KMS-11 (cell line): ENCODE measurements at regions not wholly inside any gene's neighbourhood (a gene's known extent, or its start where the extent isn't known, plus 50 kb on each side); places are given as distances from the start of the nearest gene placed in this dataset.

Experiments
- H2AFZ ChIP-seq: fragments of 200-600 bp; sonication (generic); 2 replicates; pipeline ENCODE4 v1.6.1; 2016; ENCODE audit warnings: antibody characterized with exemption, mixed run types, low read depth
- H3K27ac ChIP-seq: fragments of 200-600 bp; sonication (generic); 2 replicates; pipeline ENCODE4 v1.6.1; 2016; ENCODE audit warnings: mild to moderate bottlenecking, mixed run types
- H3K27me3 ChIP-seq: fragments of 200-600 bp; sonication (generic); 2 replicates; pipeline ENCODE4 v1.6.1; 2017; ENCODE audit warnings: mild to moderate bottlenecking, low read depth, mixed run types, moderate library complexity; ENCODE audit not compliant: insufficient read depth
- H3K36me3 ChIP-seq: fragments of 200-600 bp; sonication (generic); 2 replicates; pipeline ENCODE4 v1.6.1; 2017; ENCODE audit warnings: mild to moderate bottlenecking, mixed run types; ENCODE audit not compliant: insufficient read depth
- H3K4me1 ChIP-seq: fragments of 200-600 bp; sonication (generic); 2 replicates; pipeline ENCODE4 v1.6.1; 2016; ENCODE audit warnings: mild to moderate bottlenecking, low read depth, mixed run types; ENCODE audit not compliant: poor library complexity, severe bottlenecking
- H3K4me2 ChIP-seq: fragments of 200-600 bp; sonication (generic); 2 replicates; pipeline ENCODE4 v1.7.0; 2016; ENCODE audit warnings: mild to moderate bottlenecking, mixed run types
- H3K4me3 ChIP-seq: fragments of 200-600 bp; sonication (generic); IDR thresholded peaks from 2 replicates; pipeline ENCODE4 v1.6.1; 2017; ENCODE audit warnings: low read depth, low read length, mixed read lengths; ENCODE audit not compliant: insufficient read depth
- H3K79me2 ChIP-seq: fragments of 200-600 bp; sonication (generic); 2 replicates; pipeline ENCODE4 v1.6.1; 2016; ENCODE audit warnings: low read depth, mixed run types; ENCODE audit not compliant: insufficient read depth
- H3K9ac ChIP-seq: fragments of 200-600 bp; sonication (generic); 2 replicates; pipeline ENCODE4 v1.6.1; 2016; ENCODE audit warnings: mild to moderate bottlenecking, mixed run types
- H4K20me1 ChIP-seq: fragments of 200-600 bp; sonication (generic); 2 replicates; pipeline ENCODE4 v1.6.1; 2016; ENCODE audit warnings: mild to moderate bottlenecking, mixed run types; ENCODE audit not compliant: insufficient read depth
- CTCF ChIP-seq: fragments of 200-600 bp; sonication (generic); conservative IDR thresholded peaks from 2 replicates; pipeline ENCODE4 v1.6.1; 2017; ENCODE audit warnings: low read depth, mild to moderate bottlenecking, antibody characterized with exemption, low read length, moderate library complexity, mixed read lengths

- TF ChIP-seq CTCF: no peak
- H3K4me3 ChIP-seq: no peak overlapping the region
- no peak overlapping the region for H3K4me2 ChIP-seq
- no peak overlapping the region for H3K27ac ChIP-seq
- H3K36me3 ChIP-seq: no peaks in the 10 kb centered on the region
- H3K79me2 ChIP-seq: no peaks in the 10 kb centered on the region
- peaks cover 10% of the 10 kb centered on the region; the same call in 1 of the 2 replicates for H3K27me3 ChIP-seq
- H3K9ac ChIP-seq: no peak overlapping the region
- H3K4me1 ChIP-seq: no peaks in the 10 kb centered on the region
- H4K20me1 ChIP-seq: no peaks in the 10 kb centered on the region
- H2AFZ ChIP-seq: no peak overlapping the region
Observed at GRCh38 chr4:1553365-1553764, 130.7 kb downstream of the FAM53A start.

GRCh38 chr4:1552451-1552850, 131.7 kb downstream of the FAM53A start:
- H3K79me2 ChIP-seq: no peaks in the 10 kb centered on the region
- no peak for TF ChIP-seq CTCF

GRCh38 chr4:1551211-1551610, 132.9 kb downstream of the FAM53A start:
- no peak overlapping the region for H2AFZ ChIP-seq
- TF ChIP-seq CTCF: no peak
- H3K4me2 ChIP-seq: no peak overlapping the region
- H3K27me3 ChIP-seq: peaks cover 5% of the 10 kb centered on the region; the same call in 1 of the 2 replicates
- no peaks in the 10 kb centered on the region for H3K79me2 ChIP-seq
- no peaks in the 10 kb centered on the region for H4K20me1 ChIP-seq
- H3K27ac ChIP-seq: no peak overlapping the region
- H3K9ac ChIP-seq: no peak overlapping the region
- no peaks in the 10 kb centered on the region for H3K4me1 ChIP-seq
- no peak overlapping the region for H3K4me3 ChIP-seq
- no peaks in the 10 kb centered on the region for H3K36me3 ChIP-seq

More at GRCh38 chr4:1552451-1552850, 131.7 kb downstream of the FAM53A start:
- H3K9ac ChIP-seq: no peak overlapping the region
- H3K27me3 ChIP-seq: peaks cover 10% of the 10 kb centered on the region; the same call in 1 of the 2 replicates
- no peak overlapping the region for H3K4me3 ChIP-seq
- no peak overlapping the region for H3K4me2 ChIP-seq
- H3K36me3 ChIP-seq: no peaks in the 10 kb centered on the region
- no peaks in the 10 kb centered on the region for H3K4me1 ChIP-seq
- no peak overlapping the region for H3K27ac ChIP-seq
- H2AFZ ChIP-seq: no peak overlapping the region
- no peaks in the 10 kb centered on the region for H4K20me1 ChIP-seq

- H2AFZ ChIP-seq: no peak overlapping the region
- H3K4me3 ChIP-seq: no peak overlapping the region
- H3K36me3 ChIP-seq: no peaks in the 10 kb centered on the region
- H3K9ac ChIP-seq: no peak overlapping the region
- no peaks in the 10 kb centered on the region for H3K4me1 ChIP-seq
- H3K4me2 ChIP-seq: no peak overlapping the region
- no peak overlapping the region for H3K27ac ChIP-seq
- no peaks in the 10 kb centered on the region for H4K20me1 ChIP-seq
- H3K27me3 ChIP-seq: peaks cover 5% of the 10 kb centered on the region; the same call in 1 of the 2 replicates
- H3K79me2 ChIP-seq: no peaks in the 10 kb centered on the region
- no peak for TF ChIP-seq CTCF
Observed at GRCh38 chr4:1550122-1551070, 133.7 kb downstream of the FAM53A start.
